Nephron progenitor cell (in vitro differentiated cells): ENCODE measurements at regions not wholly inside any gene's neighbourhood (a gene's known extent, or its start where the extent isn't known, plus 50 kb on each side); places are given as distances from the start of the nearest gene placed in this dataset.

Experiments used
- DNase-seq: peaks from one replicate; pipeline ENCODE4 v3.0.0; 2021
- H3K27ac Mint-ChIP-seq: 2 replicates; pipeline ENCODE4 v1.8.0; 2021; ENCODE audit warnings: mild to moderate bottlenecking, moderate library complexity, mixed read lengths
- H3K27me3 Mint-ChIP-seq: 2 replicates; pipeline ENCODE4 v1.8.0; 2021; ENCODE audit warnings: mild to moderate bottlenecking, low read depth, mixed read lengths; ENCODE audit not compliant: poor library complexity
- H3K36me3 Mint-ChIP-seq: 2 replicates; pipeline ENCODE4 v1.8.0; 2021; ENCODE audit warnings: low read depth, mixed read lengths
- H3K4me1 Mint-ChIP-seq: 2 replicates; pipeline ENCODE4 v1.8.0; 2021; ENCODE audit warnings: mixed read lengths
- H3K4me3 Mint-ChIP-seq: 2 replicates; pipeline ENCODE4 v1.8.0; 2021; ENCODE audit warnings: mild to moderate bottlenecking, moderate library complexity, mixed read lengths
- H3K9me3 Mint-ChIP-seq: 2 replicates; pipeline ENCODE4 v1.8.0; 2021; ENCODE audit warnings: mild to moderate bottlenecking, moderate library complexity, mixed read lengths
- CTCF ChIP-seq: fragments of 200-600 bp; sonication (generic); IDR thresholded peaks from 2 replicates; pipeline ENCODE4 v1.5.0; 2021; ENCODE audit warnings: antibody characterized with exemption

DNA sequence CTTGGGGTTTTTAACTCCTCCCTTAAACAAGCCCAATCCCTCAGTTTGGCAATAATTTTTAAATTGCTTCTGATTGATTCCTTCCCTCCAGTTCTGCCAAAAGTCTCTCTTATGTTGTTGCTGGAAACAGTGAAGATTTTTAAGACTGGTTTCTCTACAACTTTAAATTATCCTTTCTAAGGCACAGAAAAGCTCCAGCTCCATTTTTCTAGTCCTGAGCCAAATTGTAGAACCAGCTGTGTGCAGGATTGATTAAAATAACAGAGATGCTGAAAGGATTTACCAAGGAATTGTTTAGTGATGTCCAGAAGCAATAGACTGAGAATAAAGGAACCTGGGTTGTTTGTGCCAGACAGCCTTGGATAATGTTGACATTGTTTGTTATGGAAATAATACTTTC lies 111.3 kb downstream of the NUDT12 start:
- H3K27me3 Mint-ChIP-seq, result peaks cover 5% of the 10 kb centered on the region
- DNase-seq, result no peak
- no peaks in the 10 kb centered on the region for H3K36me3 Mint-ChIP-seq
- no peak for TF ChIP-seq CTCF
- H3K4me3 Mint-ChIP-seq, result no peak overlapping the region
- no peaks in the 10 kb centered on the region for H3K4me1 Mint-ChIP-seq
- no peak overlapping the region for H3K27ac Mint-ChIP-seq
- no peaks in the 10 kb centered on the region for H3K9me3 Mint-ChIP-seq

DNA sequence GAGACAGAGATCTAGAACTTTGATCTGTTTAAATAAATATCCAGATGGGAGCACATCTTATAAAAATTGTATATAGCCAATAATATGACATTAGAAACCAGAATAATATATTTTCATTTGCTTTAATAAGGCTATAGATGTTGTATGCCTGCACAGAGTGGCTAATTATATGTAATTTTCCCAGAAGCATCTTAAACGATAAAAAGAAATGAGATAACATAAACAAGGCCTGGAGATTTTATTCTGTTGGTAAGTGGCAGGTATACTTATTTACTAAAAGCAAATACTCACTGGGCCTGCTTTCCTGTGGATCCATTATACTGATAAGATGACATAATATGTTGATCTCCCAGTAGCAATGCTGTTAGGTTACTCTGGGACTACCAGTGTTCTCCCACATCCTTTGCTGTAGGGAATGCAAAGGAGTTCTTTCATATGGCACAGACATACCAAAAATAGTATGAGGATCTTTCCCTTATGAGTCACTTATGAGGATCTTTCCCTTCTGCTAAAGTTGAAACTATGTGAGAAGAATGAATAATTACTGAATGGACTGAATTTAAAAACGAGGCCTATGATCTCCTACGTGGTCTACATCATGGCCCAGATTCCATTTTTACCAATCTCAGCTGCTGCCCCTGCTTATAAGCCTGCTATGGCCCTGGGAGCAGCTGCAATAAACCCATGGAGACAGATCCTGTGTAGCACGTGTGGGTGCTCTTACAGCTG lies 112.1 kb downstream of the NUDT12 start:
- TF ChIP-seq CTCF, result no peak
- Mint-ChIP-seq H3K27ac (no peak overlapping the region), H3K27me3 (peaks cover 5% of the 10 kb centered on the region), H3K4me1 (no peaks in the 10 kb centered on the region), H3K4me3 (no peak overlapping the region), H3K36me3 (no peaks in the 10 kb centered on the region), H3K9me3 (no peaks in the 10 kb centered on the region)
- no peak for DNase-seq

DNA sequence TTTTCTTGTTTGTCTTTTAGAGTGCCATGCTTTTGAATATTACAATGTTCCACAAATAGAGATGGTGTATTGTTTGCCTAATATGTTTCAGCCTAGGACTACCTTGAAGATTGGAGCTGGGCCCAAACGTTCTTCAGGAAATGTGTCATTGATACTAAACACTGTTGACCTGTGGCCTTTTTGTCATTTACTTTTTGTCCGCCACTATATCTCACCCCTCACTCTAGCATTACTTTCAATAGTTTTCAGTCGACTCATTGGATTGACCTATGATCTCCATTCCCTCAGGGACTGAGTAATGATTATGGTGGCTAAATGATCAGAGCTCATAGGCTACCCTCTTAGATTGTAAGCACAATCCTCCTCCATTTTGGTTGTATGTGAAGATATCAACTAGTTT lies 115.8 kb downstream of the NUDT12 start:
- Mint-ChIP-seq H3K4me3 (no peak overlapping the region), H3K4me1 (peaks cover 17% of the 10 kb centered on the region), H3K9me3 (peaks cover 10% of the 10 kb centered on the region), H3K27ac (no peak overlapping the region), H3K36me3 (no peaks in the 10 kb centered on the region), H3K27me3 (peaks cover 2% of the 10 kb centered on the region)
- no peak for TF ChIP-seq CTCF
- no peak for DNase-seq

- no peak overlapping the region for H3K27ac Mint-ChIP-seq
- TF ChIP-seq CTCF, result no peak
- peaks cover 2% of the 10 kb centered on the region for H3K27me3 Mint-ChIP-seq
- peaks cover 17% of the 10 kb centered on the region for H3K4me1 Mint-ChIP-seq
- no peaks in the 10 kb centered on the region for H3K36me3 Mint-ChIP-seq
- DNase-seq, result no peak
- peaks cover 14% of the 10 kb centered on the region for H3K9me3 Mint-ChIP-seq
- H3K4me3 Mint-ChIP-seq, result no peak overlapping the region
Measured at GRCh38 chr5:103445426-103446035, 117.1 kb downstream of the NUDT12 start.

- H3K4me1 Mint-ChIP-seq, result peaks cover 17% of the 10 kb centered on the region
- peak overlapping the region; percentile 2 for H3K27ac Mint-ChIP-seq
Measured at GRCh38 chr5:103444333-103445038, 118.1 kb downstream of the NUDT12 start.

More at GRCh38 chr5:103444333-103445038, 118.1 kb downstream of the NUDT12 start:
- Mint-ChIP-seq H3K36me3 (peaks cover 6% of the 10 kb centered on the region), H3K9me3 (peaks cover 24% of the 10 kb centered on the region), H3K27me3 (peaks cover 2% of the 10 kb centered on the region), H3K4me3 (no peak overlapping the region)
- DNase-seq, result no peak
- no peak for TF ChIP-seq CTCF
